ENCODE measurements at regions not wholly inside any gene's neighbourhood (a gene's known extent, or its start where the extent isn't known, plus 50 kb on each side); places are given as distances from the start of the nearest gene placed in this dataset.

GRCh38 chr5:6308683-6309082 is 69.7 kb downstream of the MED10 start:
- DNase-seq (ENCODE audit: low read depth), result no peak
- no peak overlapping the region for H3K4me3 ChIP-seq (ENCODE audit: control insufficient read depth, low read depth, low read length)
- no peak for TF ChIP-seq CTCF (IDR thresholded peaks at IDR 0.05; ENCODE audit: control insufficient read depth, insufficient read depth, low read depth, low read length, missing control alignments)

- no peak overlapping the region for H3K4me3 ChIP-seq (ENCODE audit: control insufficient read depth, low read depth, low read length)
- TF ChIP-seq CTCF (IDR thresholded peaks at IDR 0.05; ENCODE audit: control insufficient read depth, insufficient read depth, low read depth, low read length, missing control alignments), result no peak
- no peak for DNase-seq (ENCODE audit: low read depth)
These were observed 71.0 kb downstream of the MED10 start for GRCh38 chr5:6307304-6307703.

GRCh38 chr5:6305853-6306252 is 72.5 kb downstream of the MED10 start:
- DNase-seq (ENCODE audit: low read depth), result no peak
- no peak overlapping the region for H3K4me3 ChIP-seq (ENCODE audit: control insufficient read depth, low read depth, low read length)
- TF ChIP-seq CTCF (IDR thresholded peaks at IDR 0.05; ENCODE audit: control insufficient read depth, insufficient read depth, low read depth, low read length, missing control alignments), result no peak

- no peak overlapping the region for H3K4me3 ChIP-seq (ENCODE audit: control insufficient read depth, low read depth, low read length)
- DNase-seq (ENCODE audit: low read depth), result no peak
- TF ChIP-seq CTCF (IDR thresholded peaks at IDR 0.05; ENCODE audit: control insufficient read depth, insufficient read depth, low read depth, low read length, missing control alignments), result no peak
These were observed 75.7 kb downstream of the MED10 start for GRCh38 chr5:6302684-6303083.

GRCh38 chr5:6302075-6302474 is 76.3 kb downstream of the MED10 start:
- no peak for DNase-seq (ENCODE audit: low read depth)
- H3K4me3 ChIP-seq (ENCODE audit: control insufficient read depth, low read depth, low read length), result no peak overlapping the region
- TF ChIP-seq CTCF (IDR thresholded peaks at IDR 0.05; ENCODE audit: control insufficient read depth, insufficient read depth, low read depth, low read length, missing control alignments), result no peak

GRCh38 chr5:6296524-6296923 is 81.8 kb downstream of the MED10 start:
- no peak overlapping the region for H3K4me3 ChIP-seq (ENCODE audit: control insufficient read depth, low read depth, low read length)
- TF ChIP-seq CTCF (IDR thresholded peaks at IDR 0.05; ENCODE audit: control insufficient read depth, insufficient read depth, low read depth, low read length, missing control alignments), result no peak
- no peak for DNase-seq (ENCODE audit: low read depth)

- peak; percentile 41 for TF ChIP-seq CTCF (IDR thresholded peaks at IDR 0.05; ENCODE audit: control insufficient read depth, insufficient read depth, low read depth, low read length, missing control alignments)
- DNase-seq (ENCODE audit: low read depth), result no peak
- no peak overlapping the region for H3K4me3 ChIP-seq (ENCODE audit: control insufficient read depth, low read depth, low read length)
These were observed 86.4 kb downstream of the MED10 start for GRCh38 chr5:6291961-6292360.

Measured in AG09309 (cell line).